Kidney (tissue), 13 donors: ENCODE measurements at regions not wholly inside any gene's neighbourhood (a gene's known extent, or its start where the extent isn't known, plus 50 kb on each side); places are given as distances from the start of the nearest gene placed in this dataset.

Source experiments
- DNase-seq, 5 donors: peaks; one replicate each; pipeline ENCODE4 v3.0.0-alpha.2; 2013 to 2020
- FAIRE-seq: peaks from 2 replicates; lab custom pipeline; 2012; peaks lifted over from hg19 to GRCh38; lab: Jason Lieb, UNC
- H3K27ac ChIP-seq, 2 donors: one replicate each; pipeline ENCODE4 v1.7.0; 2013; ENCODE audit warnings: low read depth in 2 of 2, low read length in 2 of 2, inconsistent platforms in 1 of 2
- H3K27me3 ChIP-seq: one replicate; pipeline ENCODE4 v1.7.1; 2013; ENCODE audit warnings: low read length, inconsistent platforms; ENCODE audit not compliant: control insufficient read depth, insufficient read depth
- H3K36me3 ChIP-seq, 3 donors: one replicate each; pipeline versions ENCODE4 v1.7.0 to v1.7.1; 2013; ENCODE audit warnings: low read length in 3 of 3, control low read depth in 1 of 3, inconsistent platforms in 1 of 3; ENCODE audit not compliant: insufficient read depth in 3 of 3, control insufficient read depth in 2 of 3
- H3K4me1 ChIP-seq, 3 donors: one replicate each; pipeline versions ENCODE4 v1.7.0 to v1.7.1; 2013; ENCODE audit warnings: low read length in 3 of 3, inconsistent platforms in 1 of 3, low read depth in 1 of 3; ENCODE audit not compliant: control insufficient read depth in 2 of 3, insufficient read depth in 2 of 3
- H3K4me3 ChIP-seq, 3 donors: one replicate each; pipeline versions ENCODE4 v1.7.0 to v1.8.1; 2013; ENCODE audit warnings: low read length in 3 of 3, control low read depth in 1 of 3, inconsistent platforms in 1 of 3
- H3K9ac ChIP-seq, 3 donors: one replicate each; pipeline versions ENCODE4 v1.7.0 to v1.7.1; 2013; ENCODE audit warnings: low read length in 3 of 3, control low read depth in 1 of 3, inconsistent platforms in 1 of 3
- H3K9me3 ChIP-seq, 3 donors: one replicate each; pipeline versions ENCODE4 v1.7.0 to v1.7.1; 2013; ENCODE audit warnings: low read length in 3 of 3, control low read depth in 1 of 3, inconsistent platforms in 1 of 3; ENCODE audit not compliant: control insufficient read depth in 2 of 3, insufficient read depth in 1 of 3
- CTCF ChIP-seq: IDR thresholded peaks from 3 replicates; pipeline ENCODE4 v1.5.1; 2012; ENCODE audit warnings: mild to moderate bottlenecking, moderate library complexity, borderline replicate concordance; ENCODE audit not compliant: insufficient read depth; ENCODE audit errors: extremely low read depth
- intact Hi-C: fragments of 100-400 bp; cut with DNase I; formaldehyde crosslinking; loops from one replicate; pipeline ENCODE4 v1.11.1; 2022
- donor health status: control.
- donor health status: control.
- donor health status: control.
- donor health status: control.
- donor health status: control.
- donor health status: DM: yes; HTN: yes; CAD: no.
- donor health status: Normal renal cell carcinoma (clear cell type).

- Histone ChIP-seq H3K36me3 (no peaks in the 10 kb centered on the region), H3K27me3 (no peaks in the 10 kb centered on the region), H3K4me3 (no peak overlapping the region), H3K4me1 (no peaks in the 10 kb centered on the region), H3K9me3 (no peaks in the 10 kb centered on the region), H3K9ac (no peak overlapping the region), H3K27ac (no peak overlapping the region)
- FAIRE-seq, result no peak
- intact Hi-C loops, result no loop called here
- no peak for DNase-seq
- TF ChIP-seq CTCF, result no peak
These were observed 112.8 kb upstream of the KCND2 start for GRCh38 chr7:120160166-120160565.

- FAIRE-seq (no peak), DNase-seq (no peak)
- TF ChIP-seq CTCF, result no peak
- intact Hi-C loops, result no loop called here
- H3K9me3 ChIP-seq, result no peaks in the 10 kb centered on the region
- no peak overlapping the region for H3K4me3 ChIP-seq
- H3K9ac ChIP-seq, result no peak overlapping the region
- no peaks in the 10 kb centered on the region for H3K36me3 ChIP-seq
- no peaks in the 10 kb centered on the region for H3K27me3 ChIP-seq
- H3K27ac ChIP-seq, result no peak overlapping the region
- no peaks in the 10 kb centered on the region for H3K4me1 ChIP-seq
These were observed 109.5 kb upstream of the KCND2 start for GRCh38 chr7:120163449-120163848.

GRCh38 chr7:120165227-120165626 lies 107.7 kb upstream of the KCND2 start:
- no peak overlapping the region for H3K4me3 ChIP-seq
- DNase-seq, result no peak
- H3K27me3 ChIP-seq, result no peaks in the 10 kb centered on the region
- H3K27ac ChIP-seq, result no peak overlapping the region
- H3K9me3 ChIP-seq, result no peaks in the 10 kb centered on the region
- H3K36me3 ChIP-seq, result no peaks in the 10 kb centered on the region
- no peak for FAIRE-seq
- no peaks in the 10 kb centered on the region for H3K4me1 ChIP-seq
- no peak overlapping the region for H3K9ac ChIP-seq
- no peak for TF ChIP-seq CTCF
- intact Hi-C loops, result no loop called here

- H3K36me3 ChIP-seq, result no peaks in the 10 kb centered on the region
- H3K9ac ChIP-seq, result no peak overlapping the region
- H3K27ac ChIP-seq, result no peak overlapping the region
- no peaks in the 10 kb centered on the region for H3K27me3 ChIP-seq
- no peak for TF ChIP-seq CTCF
- H3K4me1 ChIP-seq, result no peaks in the 10 kb centered on the region
- H3K4me3 ChIP-seq, result no peak overlapping the region
- intact Hi-C loops, result no loop called here
- no peaks in the 10 kb centered on the region for H3K9me3 ChIP-seq
- no peak for FAIRE-seq
- no peak for DNase-seq
These were observed 104.9 kb upstream of the KCND2 start for GRCh38 chr7:120168066-120168465.
